ENCODE measurements at regions not wholly inside any gene's neighbourhood (a gene's known extent, or its start where the extent isn't known, plus 50 kb on each side); places are given as distances from the start of the nearest gene placed in this dataset.

DNA sequence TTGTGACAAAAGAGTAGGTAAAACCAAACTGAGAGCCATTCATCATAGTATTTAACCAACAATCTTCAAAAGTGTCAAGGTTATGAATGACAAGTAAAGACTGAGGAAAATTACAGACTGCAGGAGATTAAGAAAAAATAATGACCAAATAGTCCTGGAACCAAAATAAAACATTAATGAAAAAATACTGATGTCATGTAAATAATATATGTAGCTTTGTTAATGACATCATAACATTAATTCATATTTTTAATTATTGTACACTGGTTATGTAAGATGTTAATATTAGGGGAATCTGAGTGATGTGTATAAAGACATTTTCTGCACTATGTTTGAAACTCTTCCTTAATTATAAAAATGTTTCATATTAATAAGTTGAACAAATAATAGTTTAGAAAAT is 436.7 kb downstream of the CYLC2 start:
- no peak overlapping the region for H3K4ac ChIP-seq (replicated peaks; ENCODE audit: insufficient read length, low read depth, low read length)
- H4K20me1 ChIP-seq (replicated peaks in 1 of 2; ENCODE audit: control insufficient read depth in 1 of 2, insufficient read depth in 2 of 2, low read length in 2 of 2), result no peaks in the 10 kb centered on the region
- H3K27me3 ChIP-seq (replicated peaks in 1 of 4; ENCODE audit: control insufficient read depth in 3 of 4, extremely low read depth in 1 of 4, insufficient read depth in 3 of 4, low read length in 3 of 4), result no peaks in the 10 kb centered on the region
- TF ChIP-seq SIRT6 (IDR thresholded peaks at IDR 0.05; ENCODE audit: low read length), result no peak
- TF ChIP-seq FOSL1 (IDR thresholded peaks at IDR 0.05; ENCODE audit: insufficient read depth, low read depth, low read length), result no peak
- TF ChIP-seq BACH1 (IDR thresholded peaks at IDR 0.05; ENCODE audit: low read length), result no peak
- no peak for TF ChIP-seq CEBPB (IDR thresholded peaks at IDR 0.05; ENCODE audit: low read depth, low read length)
- TF ChIP-seq POLR2A (IDR thresholded peaks at IDR 0.05; ENCODE audit: control extremely low read depth in 1 of 2, low read depth in 2 of 2, low read length in 2 of 2), result no peak
- TF ChIP-seq MAFK (IDR thresholded peaks at IDR 0.05; ENCODE audit: low read depth, low read length), result no peak
- TF ChIP-seq CHD2 (IDR thresholded peaks at IDR 0.05; ENCODE audit: low read length), result no peak
- TF ChIP-seq RAD21 (IDR thresholded peaks at IDR 0.05 in 1 of 2, conservative IDR thresholded peaks at IDR 0.05 in 1 of 2; ENCODE audit: low read depth in 2 of 2, low read length in 2 of 2), result no peak
- no peak for TF ChIP-seq RNF2 (IDR thresholded peaks at IDR 0.05; ENCODE audit: borderline replicate concordance, low read depth, low read length, missing control alignments, poor library complexity, severe bottlenecking)
- no peak for TF ChIP-seq EGR1 (IDR thresholded peaks at IDR 0.05; ENCODE audit: borderline replicate concordance, low read depth, low read length)
- no peak for TF ChIP-seq HDAC6 (IDR thresholded peaks at IDR 0.05; ENCODE audit: low read depth, low read length)
- TF ChIP-seq, protein P1, sequence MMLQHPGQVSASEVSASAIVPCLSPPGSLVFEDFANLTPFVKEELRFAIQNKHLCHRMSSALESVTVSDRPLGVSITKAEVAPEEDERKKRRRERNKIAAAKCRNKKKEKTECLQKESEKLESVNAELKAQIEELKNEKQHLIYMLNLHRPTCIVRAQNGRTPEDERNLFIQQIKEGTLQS (IDR thresholded peaks at IDR 0.05; ENCODE audit: insufficient read depth, low read depth, low read length), result no peak
- no peak for TF ChIP-seq ZNF274 (IDR thresholded peaks at IDR 0.05; ENCODE audit: borderline replicate concordance, extremely low read depth, low read length)
- no peak for TF ChIP-seq TAF7 (optimal IDR thresholded peaks at IDR 0.05; ENCODE audit: borderline replicate concordance, low read depth, low read length)
- no peaks in the 10 kb centered on the region for H3K9me3 ChIP-seq (ENCODE audit: insufficient read depth in 2 of 2, low read depth in 1 of 2, low read length in 1 of 2)
- FAIRE-seq (no peak), DNase-seq (ENCODE audit: low read depth in 1 of 2, low spot score in 2 of 2) (no peak)
- no peak overlapping the region for H3K4me3 ChIP-seq (ENCODE audit: extremely low read depth in 1 of 4, insufficient read depth in 2 of 4, low read depth in 3 of 4, low read length in 4 of 4)
- H3K4me2 ChIP-seq (ENCODE audit: insufficient read depth in 1 of 2, low read depth in 2 of 2, low read length in 2 of 2), result no peak overlapping the region
- H4K8ac ChIP-seq (ENCODE audit: extremely low read depth, insufficient read depth, low read length), result no peak overlapping the region
- H3K18ac ChIP-seq (ENCODE audit: extremely low read depth, low read length), result no peak overlapping the region
- no peak overlapping the region for H2AK5ac ChIP-seq (ENCODE audit: low read depth, low read length)
- no peak overlapping the region for H2BK20ac ChIP-seq (ENCODE audit: low read length)
- H2AFZ ChIP-seq (ENCODE audit: low read length), result no peak overlapping the region
- POLR2A ChIA-PET (ENCODE audit: partially characterized antibody), result no interaction called here
- no peak overlapping the region for H4K5ac ChIP-seq (ENCODE audit: insufficient read length, low read depth, low read length)
- no peak overlapping the region for H2BK15ac ChIP-seq (ENCODE audit: low read length)
- no peak overlapping the region for H4K91ac ChIP-seq (replicated peaks; ENCODE audit: insufficient read length, low read length)
- H3K14ac ChIP-seq (ENCODE audit: insufficient read length), result no peak overlapping the region
- no peak overlapping the region for H2BK5ac ChIP-seq (ENCODE audit: low read depth, low read length)
- H3K36me3 ChIP-seq (ENCODE audit: control insufficient read depth in 2 of 4, insufficient read depth in 4 of 4, low read length in 3 of 4), result no peaks in the 10 kb centered on the region
- CTCF ChIA-PET (ENCODE audit: partially characterized antibody), result no interaction called here
- H3K23ac ChIP-seq (ENCODE audit: insufficient read length), result no peak overlapping the region
- H3K9ac ChIP-seq (replicated peaks in 1 of 4; ENCODE audit: extremely low read depth in 1 of 4, low read depth in 3 of 4, low read length in 3 of 4), result no peak overlapping the region
- H3K79me1 ChIP-seq (ENCODE audit: low read depth, low read length), result no peaks in the 10 kb centered on the region
- no peak overlapping the region for H3K56ac ChIP-seq (replicated peaks; ENCODE audit: insufficient read length, low read depth, low read length)
- H3K4me1 ChIP-seq (replicated peaks in 1 of 4; ENCODE audit: control insufficient read depth in 3 of 4, insufficient read depth in 4 of 4, low read length in 3 of 4), result no peaks in the 10 kb centered on the region
- no peaks in the 10 kb centered on the region for H3K23me2 ChIP-seq (ENCODE audit: low read depth, low read length)
- no peak overlapping the region for H3K27ac ChIP-seq (ENCODE audit: low read depth, low read length)
- no peaks in the 10 kb centered on the region for H3K79me2 ChIP-seq (ENCODE audit: control insufficient read depth in 1 of 2, insufficient read depth in 2 of 2, low read length in 2 of 2)
- H2BK12ac ChIP-seq (ENCODE audit: low read depth, low read length), result no peak overlapping the region
- H2BK120ac ChIP-seq (replicated peaks; ENCODE audit: low read depth, low read length), result no peak overlapping the region
